HG02973 (cell line): ENCODE measurements at regions not wholly inside any gene's neighbourhood (a gene's known extent, or its start where the extent isn't known, plus 50 kb on each side); places are given as distances from the start of the nearest gene placed in this dataset.

Source experiments
- ATAC-seq: cut with Tn5 transposase; IDR thresholded peaks from one replicate; pipeline ENCODE4 v1.9.1; 2021; ENCODE audit warnings: moderate library complexity; ENCODE audit not compliant: unreplicated experiment

GRCh38 chr16:76897816-76898215, 293.2 kb upstream of the MON1B start:
- ATAC-seq: no peak

DNA sequence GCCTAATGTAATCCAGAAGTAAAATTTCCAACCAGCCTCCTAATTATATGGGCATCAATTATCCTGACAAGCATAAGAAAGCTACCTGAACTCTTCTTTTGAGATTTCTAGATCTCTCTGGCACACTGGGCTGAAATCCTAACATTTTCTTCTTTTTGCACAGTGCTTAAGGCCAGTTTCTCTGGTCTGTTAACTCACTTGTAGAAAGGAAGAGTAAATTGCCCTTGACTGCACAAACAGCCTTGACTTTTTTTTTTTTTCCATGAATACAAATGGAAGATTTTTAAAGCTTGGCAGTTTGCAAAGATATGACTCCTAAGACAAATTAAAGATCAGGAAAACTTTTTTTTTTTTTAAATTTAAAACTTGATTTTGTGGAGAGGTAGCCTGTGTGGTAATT, 291.2 kb upstream of the MON1B start:
- no peak for ATAC-seq

- ATAC-seq: no peak
These were observed 290.4 kb upstream of the MON1B start for GRCh38 chr16:76900285-76901263.

GRCh38 chr16:76906552-76906951, 284.4 kb upstream of the MON1B start:
- no peak for ATAC-seq

- no peak for ATAC-seq
These were observed 280.1 kb upstream of the MON1B start for GRCh38 chr16:76910931-76911330.

- no peak for ATAC-seq
These were observed 277.9 kb upstream of the MON1B start for GRCh38 chr16:76913046-76913445.

- ATAC-seq: no peak
These were observed 264.9 kb upstream of the MON1B start for GRCh38 chr16:76926042-76926441.

DNA sequence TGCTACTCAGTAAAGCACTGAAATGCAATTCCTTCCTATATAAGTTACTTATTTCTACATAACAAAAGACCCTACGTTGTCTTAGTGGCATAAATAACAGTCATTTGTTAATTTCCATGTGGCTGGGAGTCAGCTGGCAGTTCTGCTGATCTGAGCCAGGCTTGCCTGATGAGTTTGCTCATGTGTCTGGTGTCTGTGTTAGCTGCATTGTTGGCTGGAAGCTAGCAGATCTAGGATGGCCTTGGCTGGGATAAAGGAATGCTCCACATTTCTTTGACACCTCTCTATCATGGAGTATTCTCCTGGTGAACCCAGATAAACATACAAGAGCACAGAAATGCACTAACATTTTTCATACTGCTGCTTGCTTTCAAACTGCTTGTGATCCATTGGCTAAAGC, 264.4 kb upstream of the MON1B start:
- ATAC-seq: no peak

DNA sequence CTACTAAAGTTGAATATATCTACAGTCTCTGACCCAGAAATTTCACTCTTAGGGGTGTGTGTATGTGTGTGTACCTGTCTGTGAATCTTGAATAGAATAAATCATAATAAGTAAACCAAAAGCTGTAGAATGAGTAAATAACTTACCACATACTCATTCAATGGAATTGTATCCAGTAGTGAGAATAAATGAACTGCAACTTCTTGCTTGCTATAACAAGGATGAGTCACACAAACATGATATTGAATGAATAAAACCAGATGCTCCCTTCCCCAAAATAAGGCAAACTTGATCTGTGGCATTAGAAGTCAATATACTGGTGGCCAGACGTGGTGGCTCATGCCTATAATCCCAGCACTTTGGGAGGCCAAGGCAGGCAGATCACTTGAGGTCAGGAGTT, 259.8 kb upstream of the MON1B start:
- ATAC-seq: no peak

DNA sequence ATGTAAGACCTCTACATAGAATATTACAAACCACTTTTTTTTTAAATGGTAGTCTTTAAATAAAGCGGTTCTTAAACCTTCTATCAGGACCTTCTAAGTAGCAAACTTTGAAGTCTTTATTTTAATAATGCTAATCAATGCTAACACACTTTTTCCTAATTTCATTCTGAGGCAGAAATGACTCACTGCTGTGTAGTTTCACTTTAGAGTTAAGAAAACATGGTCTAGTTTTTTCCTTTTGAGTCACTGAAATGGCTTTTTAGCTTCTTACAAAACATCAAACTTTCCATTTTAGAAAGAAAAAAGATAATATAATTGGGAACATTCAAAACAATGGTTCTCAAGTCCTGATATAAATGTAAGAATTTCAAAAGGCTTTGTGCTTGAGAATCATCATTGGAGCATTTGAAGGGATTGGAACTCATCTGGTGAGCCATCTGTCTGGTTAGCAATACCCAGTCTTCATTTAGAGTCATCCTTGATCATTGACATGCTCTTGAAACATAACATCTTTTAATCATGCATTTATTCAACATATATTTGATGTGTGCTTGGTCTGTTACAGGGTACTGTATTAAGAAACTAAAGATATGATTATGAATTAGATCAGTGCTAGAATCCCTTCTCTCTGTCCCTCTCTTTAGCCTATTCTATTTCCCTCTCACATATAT, 258.3 kb upstream of the MON1B start:
- ATAC-seq: no peak

DNA sequence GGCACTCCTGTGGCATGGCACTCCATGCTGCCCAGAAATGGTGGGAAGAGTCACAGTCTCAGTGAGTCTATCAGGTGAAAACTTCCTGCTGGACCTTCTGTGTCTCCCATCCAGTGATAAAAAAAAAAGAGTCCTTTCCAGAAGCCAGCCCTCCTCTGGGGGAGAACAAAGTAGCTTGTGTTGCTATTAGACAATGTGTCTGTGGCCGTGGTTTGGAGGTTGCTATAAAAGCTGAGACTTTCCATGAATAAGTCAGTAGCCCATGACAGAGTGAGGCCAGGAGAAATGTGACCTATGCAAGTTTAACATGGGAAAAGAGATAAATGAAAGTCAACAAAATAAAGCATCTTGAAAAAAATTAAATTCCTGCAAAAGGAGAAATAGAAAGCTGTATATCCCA, 250.7 kb upstream of the MON1B start:
- no peak for ATAC-seq

DNA sequence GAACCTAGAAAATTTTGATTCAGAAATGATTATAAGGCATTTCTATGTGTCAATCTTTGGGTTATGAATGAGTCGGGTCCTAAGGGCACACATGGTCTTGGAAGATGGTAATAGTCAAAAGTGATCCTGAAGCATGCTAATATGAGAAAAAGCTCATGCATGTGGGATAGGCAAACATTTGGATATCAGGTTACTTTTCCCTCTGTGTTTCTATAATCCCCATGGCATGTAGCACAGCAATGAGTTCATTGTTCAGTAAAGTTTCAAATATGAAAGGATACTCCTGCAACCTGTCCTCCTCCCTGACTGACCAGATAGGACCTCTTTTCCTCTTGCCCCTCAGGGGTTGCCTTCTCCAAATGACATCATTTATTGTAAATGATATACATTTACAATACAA, 249.9 kb upstream of the MON1B start:
- ATAC-seq: no peak

DNA sequence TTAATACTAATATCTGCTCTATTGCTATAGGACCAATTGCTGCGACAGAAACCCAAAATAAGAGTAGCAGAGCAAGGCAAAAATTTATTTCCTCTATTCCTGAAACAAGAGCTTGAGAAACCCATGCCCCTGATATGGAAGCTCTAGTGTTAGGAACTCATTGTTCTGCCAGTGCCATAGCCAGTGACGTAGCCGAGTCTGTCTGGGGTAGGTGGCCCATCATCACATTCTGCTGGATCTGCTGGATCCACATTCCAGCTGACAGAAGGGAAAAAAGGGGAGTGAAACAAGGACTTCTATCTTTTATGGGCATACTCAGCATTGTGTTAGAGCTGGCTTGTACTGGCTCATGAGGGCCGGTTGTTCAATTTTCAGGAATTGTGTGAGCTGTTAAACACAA, 248.9 kb upstream of the MON1B start:
- ATAC-seq: no peak

DNA sequence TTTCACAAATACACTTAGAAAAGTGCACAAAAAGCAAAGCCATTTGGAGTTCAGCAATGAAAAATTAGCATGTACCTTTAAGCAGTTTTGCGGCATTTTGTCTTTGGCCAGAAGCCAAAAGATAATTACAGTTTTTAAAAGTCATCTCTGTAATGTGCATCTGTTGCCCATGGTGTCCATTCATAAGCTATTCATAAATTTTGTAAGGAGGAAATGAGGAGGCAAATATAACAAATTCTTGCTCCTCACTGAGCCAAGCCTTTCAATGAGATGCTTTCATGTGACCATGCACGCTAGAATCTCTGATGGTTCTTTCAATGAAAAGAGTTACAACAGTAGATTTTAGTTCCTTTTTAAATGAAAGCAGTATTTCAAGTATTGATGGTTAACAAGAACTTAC, 247.1 kb upstream of the MON1B start:
- ATAC-seq: no peak

- ATAC-seq: no peak
These were observed 244.1 kb upstream of the MON1B start for GRCh38 chr16:76946879-76947278.

- ATAC-seq: no peak
These were observed 243.2 kb upstream of the MON1B start for GRCh38 chr16:76947749-76948148.

- ATAC-seq: no peak
These were observed 235.4 kb upstream of the MON1B start for GRCh38 chr16:76955629-76956028.

- ATAC-seq: no peak
These were observed 234.6 kb upstream of the MON1B start for GRCh38 chr16:76956394-76956793.

GRCh38 chr16:76956841-76957240, 234.1 kb upstream of the MON1B start:
- ATAC-seq: no peak

GRCh38 chr16:76959166-76959565, 231.8 kb upstream of the MON1B start:
- ATAC-seq: no peak

DNA sequence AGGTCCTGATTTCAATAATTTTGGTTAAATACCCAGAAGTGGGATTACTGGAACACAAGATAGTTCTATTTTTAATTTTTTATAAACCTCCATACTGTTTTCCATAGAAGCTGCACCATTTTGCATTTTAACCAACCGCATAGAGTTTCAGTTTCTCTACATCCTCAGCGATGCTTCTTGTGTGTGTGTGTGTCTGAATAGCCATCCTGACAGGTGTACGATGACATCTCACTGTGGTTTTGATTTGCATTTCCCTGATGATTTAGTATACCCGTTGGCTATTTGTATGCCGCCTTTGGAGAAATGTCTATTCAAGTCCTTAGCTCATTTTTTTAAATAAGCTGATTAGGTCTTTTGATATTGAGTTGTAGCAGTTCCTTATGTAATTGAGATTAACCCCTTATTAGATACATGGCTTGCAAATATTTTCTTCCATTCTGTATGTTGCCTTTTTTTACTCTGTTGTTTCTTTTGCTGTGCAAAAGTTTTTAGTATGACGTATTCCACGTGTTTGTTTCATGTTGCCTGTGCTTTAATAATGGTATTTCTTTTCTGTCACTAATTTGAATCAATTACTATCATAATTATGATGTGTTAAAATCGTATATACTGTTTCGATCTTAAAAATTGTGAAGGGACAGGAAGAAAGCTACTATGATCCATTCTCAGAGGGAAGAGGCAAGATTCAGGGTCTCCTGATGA, 227.2 kb upstream of the MON1B start:
- ATAC-seq: no peak
